Thymus (tissue), 11 donors: ENCODE measurements at regions not wholly inside any gene's neighbourhood (a gene's known extent, or its start where the extent isn't known, plus 50 kb on each side); places are given as distances from the start of the nearest gene placed in this dataset.

Experiments
- DNase-seq, 9 donors: peaks; one replicate each; pipeline ENCODE4 v3.0.0-alpha.2; 2013; ENCODE audit warnings: low spot score in 9 of 9, low read depth in 6 of 9, missing footprints in 1 of 9
- H3K27ac ChIP-seq, 2 donors: one replicate each; pipeline ENCODE4 v1.5.1; 2013; ENCODE audit warnings: control low read depth in 1 of 2, low read depth in 1 of 2, low read length in 1 of 2, mild to moderate bottlenecking in 1 of 2, moderate library complexity in 1 of 2
- H3K27me3 ChIP-seq, 2 donors: one replicate each; pipeline ENCODE4 v1.5.1; 2013; ENCODE audit warnings: low read length in 1 of 2; ENCODE audit not compliant: control insufficient read depth in 2 of 2, insufficient read depth in 1 of 2
- H3K36me3 ChIP-seq, 2 donors: one replicate each; pipeline ENCODE4 v1.5.1; 2013; ENCODE audit warnings: low read length in 1 of 2, mild to moderate bottlenecking in 1 of 2, moderate library complexity in 1 of 2; ENCODE audit not compliant: control insufficient read depth in 2 of 2, insufficient read depth in 2 of 2
- H3K4me1 ChIP-seq, 2 donors: one replicate each; pipeline ENCODE4 v1.5.1; 2013; ENCODE audit warnings: low read length in 2 of 2; ENCODE audit not compliant: control insufficient read depth in 2 of 2, insufficient read depth in 2 of 2
- H3K4me3 ChIP-seq, 2 donors: one replicate each; pipeline ENCODE4 v1.5.1; 2013; ENCODE audit warnings: low read length in 2 of 2, control low read depth in 1 of 2, mild to moderate bottlenecking in 1 of 2
- H3K9me3 ChIP-seq, 2 donors: one replicate each; pipeline ENCODE4 v1.5.1; 2013; ENCODE audit warnings: low read length in 1 of 2, mild to moderate bottlenecking in 1 of 2; ENCODE audit not compliant: control insufficient read depth in 2 of 2, insufficient read depth in 1 of 2
- WGBS: extraction: QIAGEN DNeasy Blood & Tissue Kit; methylation state at CpG from one replicate; pipeline ENCODE4 v1.1.7; 2013; 5-methylcytosine and 5-hydroxymethylcytosine counted together
- donor health status: healthy.

GRCh38 chr1:59085101-59085500, 211.8 kb upstream of the FGGY start:
- no peak overlapping the region for H3K4me3 ChIP-seq
- H3K9me3 ChIP-seq: no peaks in the 10 kb centered on the region
- H3K36me3 ChIP-seq: no peaks in the 10 kb centered on the region
- H3K27me3 ChIP-seq: no peaks in the 10 kb centered on the region
- peaks cover 7 to 9% of the 10 kb centered on the region in 2 donors for H3K4me1 ChIP-seq
- WGBS: 97% methylated on average over 3 of the region's 3 CpGs
- DNase-seq: no peak
- H3K27ac ChIP-seq: no peak overlapping the region

- 96% methylated on average over 4 of the region's 4 CpGs for WGBS
- Histone ChIP-seq H3K27me3 (no peaks in the 10 kb centered on the region), H3K4me1 (peaks cover 4% of the 10 kb centered on the region in 2 donors), H3K4me3 (no peak overlapping the region), H3K36me3 (no peaks in the 10 kb centered on the region), H3K27ac (no peak overlapping the region), H3K9me3 (no peaks in the 10 kb centered on the region)
- no peak for DNase-seq
These were observed 207.7 kb upstream of the FGGY start for GRCh38 chr1:59089036-59089798.

GRCh38 chr1:59089922-59090457, 206.9 kb upstream of the FGGY start:
- 98% methylated on average over 4 of the region's 4 CpGs for WGBS
- no peak for DNase-seq
- Histone ChIP-seq H3K36me3 (no peaks in the 10 kb centered on the region), H3K27me3 (no peaks in the 10 kb centered on the region), H3K9me3 (no peaks in the 10 kb centered on the region), H3K27ac (no peak overlapping the region), H3K4me1 (no peaks in the 10 kb centered on the region), H3K4me3 (no peak overlapping the region)

- no peak for DNase-seq
- no peak overlapping the region for H3K4me3 ChIP-seq
- H3K27ac ChIP-seq: no peak overlapping the region
- no peaks in the 10 kb centered on the region for H3K27me3 ChIP-seq
- H3K36me3 ChIP-seq: no peaks in the 10 kb centered on the region
- no peaks in the 10 kb centered on the region for H3K9me3 ChIP-seq
- no peaks in the 10 kb centered on the region for H3K4me1 ChIP-seq
- WGBS: 94% methylated on average over 3 of the region's 3 CpGs
These were observed 204.8 kb upstream of the FGGY start for GRCh38 chr1:59092126-59092525.

- H3K4me3 ChIP-seq: no peak overlapping the region
- no peak overlapping the region for H3K27ac ChIP-seq
- no peaks in the 10 kb centered on the region for H3K4me1 ChIP-seq
- no peaks in the 10 kb centered on the region for H3K36me3 ChIP-seq
- no peaks in the 10 kb centered on the region for H3K9me3 ChIP-seq
- DNase-seq: no peak
- no peaks in the 10 kb centered on the region for H3K27me3 ChIP-seq
- WGBS: 93% methylated on average over 4 of the region's 4 CpGs
These were observed 202.9 kb upstream of the FGGY start for GRCh38 chr1:59094001-59094400.

GRCh38 chr1:59096501-59096900, 200.4 kb upstream of the FGGY start:
- DNase-seq: no peak
- Histone ChIP-seq H3K4me1 (no peaks in the 10 kb centered on the region), H3K4me3 (no peak overlapping the region), H3K27me3 (no peaks in the 10 kb centered on the region), H3K36me3 (no peaks in the 10 kb centered on the region), H3K27ac (no peak overlapping the region), H3K9me3 (no peaks in the 10 kb centered on the region)
- WGBS: 76% methylated on average over 8 of the region's 8 CpGs

GRCh38 chr1:59098655-59099054, 198.2 kb upstream of the FGGY start:
- Histone ChIP-seq H3K4me1 (no peaks in the 10 kb centered on the region), H3K27me3 (no peaks in the 10 kb centered on the region), H3K4me3 (no peak overlapping the region), H3K27ac (no peak overlapping the region), H3K36me3 (no peaks in the 10 kb centered on the region), H3K9me3 (no peaks in the 10 kb centered on the region)
- no peak for DNase-seq
- WGBS: 93% methylated on average over 2 of the region's 2 CpGs

GRCh38 chr1:59100708-59101374, 196.1 kb upstream of the FGGY start:
- Histone ChIP-seq H3K4me1 (no peaks in the 10 kb centered on the region), H3K9me3 (no peaks in the 10 kb centered on the region), H3K27me3 (no peaks in the 10 kb centered on the region), H3K4me3 (no peak overlapping the region), H3K27ac (no peak overlapping the region), H3K36me3 (no peaks in the 10 kb centered on the region)
- 89% methylated on average over 1 of the region's 1 CpG for WGBS
- no peak for DNase-seq

GRCh38 chr1:59101518-59101917, 195.4 kb upstream of the FGGY start:
- Histone ChIP-seq H3K27ac (no peak overlapping the region), H3K4me1 (no peaks in the 10 kb centered on the region), H3K4me3 (no peak overlapping the region), H3K27me3 (no peaks in the 10 kb centered on the region), H3K36me3 (no peaks in the 10 kb centered on the region), H3K9me3 (no peaks in the 10 kb centered on the region)
- no peak for DNase-seq
- WGBS: 49% methylated on average over 2 of the region's 2 CpGs
